ENCODE measurements at regions not wholly inside any gene's neighbourhood (a gene's known extent, or its start where the extent isn't known, plus 50 kb on each side); places are given as distances from the start of the nearest gene placed in this dataset.

DNA sequence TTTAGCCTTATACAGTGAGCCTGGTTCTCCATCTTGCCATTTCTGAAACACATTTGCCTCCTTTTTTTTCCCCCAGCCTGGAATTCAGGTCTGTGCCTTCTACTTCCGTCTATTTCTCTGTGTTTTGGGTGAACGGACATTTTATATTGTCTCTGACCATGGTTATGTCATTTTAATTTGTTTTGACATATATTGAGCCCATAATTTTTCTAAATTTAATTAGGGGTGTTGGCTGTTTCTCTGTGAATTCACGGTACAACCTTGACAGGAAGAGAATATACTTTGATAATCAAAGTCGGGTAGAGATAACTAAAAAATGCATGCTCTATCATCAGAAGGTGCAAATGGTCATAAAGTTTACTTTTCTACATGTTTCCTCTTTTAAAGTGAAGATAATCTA lies 361.4 kb downstream of the VGLL3 start:
- H3K79me2 ChIP-seq (ENCODE audit: low read depth) = no peaks in the 10 kb centered on the region
- no peak for DNase-seq
- no peaks in the 10 kb centered on the region for H3K36me3 ChIP-seq (ENCODE audit: low read depth)
- H2AFZ ChIP-seq = no peak overlapping the region
- H3F3A ChIP-seq (ENCODE audit: insufficient read depth, low read depth) = no peaks in the 10 kb centered on the region
- CTCF ChIA-PET = no interaction called here
- no peak overlapping the region for H3K27ac ChIP-seq
- no peaks in the 10 kb centered on the region for H3K9me2 ChIP-seq (ENCODE audit: insufficient read depth)
- H3K9me3 ChIP-seq (ENCODE audit: insufficient read depth, low read depth) = no peaks in the 10 kb centered on the region; the same call in 1 of the 2 replicates
- H4K20me1 ChIP-seq (ENCODE audit: insufficient read depth) = no peaks in the 10 kb centered on the region
- no peaks in the 10 kb centered on the region for H3K27me3 ChIP-seq (ENCODE audit: insufficient read depth, low read depth)
- intact Hi-C loops (cut with micrococcal nuclease; ENCODE audit: unreplicated experiment) = no loop called here
- H3K4me2 ChIP-seq = no peak overlapping the region
- no peak overlapping the region for H3K4me3 ChIP-seq
- BruUV-seq (replicated peaks) = no TSS peak
- POLR2A ChIA-PET (ENCODE audit: unreplicated experiment) = no interaction called here
- TF ChIP-seq, protein P1, sequence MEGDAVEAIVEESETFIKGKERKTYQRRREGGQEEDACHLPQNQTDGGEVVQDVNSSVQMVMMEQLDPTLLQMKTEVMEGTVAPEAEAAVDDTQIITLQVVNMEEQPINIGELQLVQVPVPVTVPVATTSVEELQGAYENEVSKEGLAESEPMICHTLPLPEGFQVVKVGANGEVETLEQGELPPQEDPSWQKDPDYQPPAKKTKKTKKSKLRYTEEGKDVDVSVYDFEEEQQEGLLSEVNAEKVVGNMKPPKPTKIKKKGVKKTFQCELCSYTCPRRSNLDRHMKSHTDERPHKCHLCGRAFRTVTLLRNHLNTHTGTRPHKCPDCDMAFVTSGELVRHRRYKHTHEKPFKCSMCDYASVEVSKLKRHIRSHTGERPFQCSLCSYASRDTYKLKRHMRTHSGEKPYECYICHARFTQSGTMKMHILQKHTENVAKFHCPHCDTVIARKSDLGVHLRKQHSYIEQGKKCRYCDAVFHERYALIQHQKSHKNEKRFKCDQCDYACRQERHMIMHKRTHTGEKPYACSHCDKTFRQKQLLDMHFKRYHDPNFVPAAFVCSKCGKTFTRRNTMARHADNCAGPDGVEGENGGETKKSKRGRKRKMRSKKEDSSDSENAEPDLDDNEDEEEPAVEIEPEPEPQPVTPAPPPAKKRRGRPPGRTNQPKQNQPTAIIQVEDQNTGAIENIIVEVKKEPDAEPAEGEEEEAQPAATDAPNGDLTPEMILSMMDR (conservative IDR thresholded peaks at IDR 0.05) = no peak
- no peak for TF ChIP-seq EZH2 (IDR thresholded peaks at IDR 0.05; ENCODE audit: low read depth)
- H3K4me1 ChIP-seq (replicated peaks; ENCODE audit: insufficient read depth) = no peaks in the 10 kb centered on the region

DNA sequence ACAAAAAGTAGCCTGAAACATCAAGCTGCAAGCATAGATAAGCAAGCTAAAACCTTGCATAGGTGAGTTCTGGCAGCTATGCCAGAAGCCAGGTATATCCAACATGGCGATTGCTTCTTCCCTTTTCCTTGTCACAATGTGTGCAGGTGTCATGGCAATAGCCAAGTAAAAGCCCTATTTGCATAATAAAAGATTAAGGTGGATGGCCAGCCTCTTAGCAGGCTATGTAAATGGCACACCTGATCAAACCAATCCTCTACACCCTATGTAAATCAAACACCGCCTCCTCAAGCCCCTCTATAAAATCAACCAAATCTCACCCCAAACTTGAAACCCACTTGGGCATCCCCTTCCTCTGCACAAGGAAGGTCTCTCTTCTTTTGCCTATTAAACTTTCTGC lies 366.8 kb downstream of the VGLL3 start:
- POLR2A ChIA-PET (ENCODE audit: unreplicated experiment) = no interaction called here

DNA sequence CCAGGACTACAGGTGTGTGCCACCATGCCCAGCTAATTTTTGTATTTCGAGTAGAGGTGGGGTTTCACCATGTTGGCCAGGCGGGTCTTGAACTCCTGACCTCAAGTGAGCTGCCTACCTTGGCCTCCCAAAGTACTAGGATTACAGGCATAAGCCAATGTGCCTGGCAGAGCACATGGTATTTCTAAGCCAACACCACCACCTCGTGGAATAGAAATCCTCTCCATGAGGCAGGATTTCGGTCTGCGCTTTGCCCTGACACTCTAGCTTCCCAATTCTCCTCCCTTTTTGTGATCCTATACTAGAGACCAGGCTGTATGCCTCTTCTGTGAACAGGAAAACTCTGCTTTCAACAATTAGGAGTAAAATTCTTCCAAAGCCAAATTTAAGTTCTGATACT lies 372.2 kb downstream of the VGLL3 start:
- CTCF ChIA-PET = no interaction called here
- TF ChIP-seq, protein P1 (conservative IDR thresholded peaks at IDR 0.05) = no peak
- TF ChIP-seq EZH2 (IDR thresholded peaks at IDR 0.05; ENCODE audit: low read depth) = no peak

More for the DNA sequence above, 366.8 kb downstream of the VGLL3 start:
- Histone ChIP-seq H3F3A (ENCODE audit: insufficient read depth, low read depth) (no peaks in the 10 kb centered on the region), H3K79me2 (ENCODE audit: low read depth) (no peaks in the 10 kb centered on the region), H3K27ac (no peak overlapping the region), H3K27me3 (ENCODE audit: insufficient read depth, low read depth) (no peaks in the 10 kb centered on the region), H4K20me1 (ENCODE audit: insufficient read depth) (no peaks in the 10 kb centered on the region), H3K36me3 (ENCODE audit: low read depth) (no peaks in the 10 kb centered on the region), H2AFZ (no peak overlapping the region), H3K4me2 (no peak overlapping the region), H3K4me3 (no peak overlapping the region), H3K9me3 (ENCODE audit: insufficient read depth, low read depth) (no peaks in the 10 kb centered on the region; the same call in 1 of the 2 replicates), H3K4me1 (replicated peaks; ENCODE audit: insufficient read depth) (no peaks in the 10 kb centered on the region), H3K9me2 (ENCODE audit: insufficient read depth) (no peaks in the 10 kb centered on the region)
- TF ChIP-seq EZH2 (IDR thresholded peaks at IDR 0.05; ENCODE audit: low read depth) = no peak
- TF ChIP-seq, protein P1 (conservative IDR thresholded peaks at IDR 0.05) = no peak
- DNase-seq = no peak
- intact Hi-C loops (cut with micrococcal nuclease; ENCODE audit: unreplicated experiment) = no loop called here
- CTCF ChIA-PET = no interaction called here
- no TSS peak for BruUV-seq (replicated peaks)

More for the DNA sequence above, 372.2 kb downstream of the VGLL3 start:
- H3K9me3 ChIP-seq (ENCODE audit: insufficient read depth, low read depth) = no peaks in the 10 kb centered on the region
- intact Hi-C loops (cut with micrococcal nuclease; ENCODE audit: unreplicated experiment) = no loop called here
- H3K36me3 ChIP-seq (ENCODE audit: low read depth) = no peaks in the 10 kb centered on the region
- no peaks in the 10 kb centered on the region for H3F3A ChIP-seq (ENCODE audit: insufficient read depth, low read depth)
- H3K27me3 ChIP-seq (ENCODE audit: insufficient read depth, low read depth) = no peaks in the 10 kb centered on the region
- no peaks in the 10 kb centered on the region for H3K9me2 ChIP-seq (ENCODE audit: insufficient read depth)
- H3K79me2 ChIP-seq (ENCODE audit: low read depth) = no peaks in the 10 kb centered on the region
- H3K4me1 ChIP-seq (replicated peaks; ENCODE audit: insufficient read depth) = no peaks in the 10 kb centered on the region
- H3K27ac ChIP-seq = no peak overlapping the region
- no peaks in the 10 kb centered on the region for H4K20me1 ChIP-seq (ENCODE audit: insufficient read depth)
- H3K4me2 ChIP-seq = no peak overlapping the region
- DNase-seq = no peak
- no peak overlapping the region for H3K4me3 ChIP-seq
- H2AFZ ChIP-seq = no peak overlapping the region
- BruUV-seq (replicated peaks) = no TSS peak
- POLR2A ChIA-PET (ENCODE audit: unreplicated experiment) = no interaction called here
